ENCODE measurements at regions not wholly inside any gene's neighbourhood (a gene's known extent, or its start where the extent isn't known, plus 50 kb on each side); places are given as distances from the start of the nearest gene placed in this dataset.

DNA sequence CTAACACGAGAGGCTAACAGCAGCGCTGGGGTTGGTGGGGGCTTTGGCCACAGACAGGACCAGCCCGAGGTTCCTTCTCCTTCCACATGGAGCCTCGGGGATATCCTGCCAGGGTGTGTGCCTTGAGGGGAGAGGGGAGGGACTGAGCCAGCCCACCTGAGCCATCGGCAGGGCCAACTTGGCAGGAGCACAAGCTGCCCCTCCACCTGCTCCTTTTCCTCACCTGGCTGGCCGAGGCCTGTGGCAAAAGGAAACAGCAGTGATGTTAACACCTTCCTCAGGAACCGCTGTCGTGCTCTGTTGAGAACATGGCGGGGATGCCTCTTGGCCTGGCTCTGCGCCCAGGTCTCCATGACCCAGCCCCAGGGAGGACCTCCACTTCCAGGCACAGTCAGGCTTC, 255.1 kb upstream of the PPP2R2D start:
- H3K27ac Mint-ChIP-seq: no peak overlapping the region
- Histone ChIP-seq H3K9me3 (ENCODE audit: control insufficient read depth in 1 of 2, insufficient read depth in 1 of 2, low read length in 2 of 2) (peaks cover 0 to 14% of the 10 kb centered on the region in 2 experiments), H3K4me3 (ENCODE audit: low read length) (no peak overlapping the region), H3K36me3 (ENCODE audit: insufficient read depth, low read length) (no peaks in the 10 kb centered on the region), H3K27me3 (ENCODE audit: control insufficient read depth in 1 of 2, insufficient read depth in 2 of 2, low read length in 2 of 2) (peaks cover 0 to 2% of the 10 kb centered on the region in 2 experiments), H3K4me1 (ENCODE audit: insufficient read depth, low read length) (no peaks in the 10 kb centered on the region), H3K27ac (ENCODE audit: low read depth in 1 of 2, low read length in 2 of 2) (no peak overlapping the region)
- ATAC-seq (ENCODE audit: poor library complexity) (no peak), DNase-seq (no peak)
- TF ChIP-seq, protein P1, sequence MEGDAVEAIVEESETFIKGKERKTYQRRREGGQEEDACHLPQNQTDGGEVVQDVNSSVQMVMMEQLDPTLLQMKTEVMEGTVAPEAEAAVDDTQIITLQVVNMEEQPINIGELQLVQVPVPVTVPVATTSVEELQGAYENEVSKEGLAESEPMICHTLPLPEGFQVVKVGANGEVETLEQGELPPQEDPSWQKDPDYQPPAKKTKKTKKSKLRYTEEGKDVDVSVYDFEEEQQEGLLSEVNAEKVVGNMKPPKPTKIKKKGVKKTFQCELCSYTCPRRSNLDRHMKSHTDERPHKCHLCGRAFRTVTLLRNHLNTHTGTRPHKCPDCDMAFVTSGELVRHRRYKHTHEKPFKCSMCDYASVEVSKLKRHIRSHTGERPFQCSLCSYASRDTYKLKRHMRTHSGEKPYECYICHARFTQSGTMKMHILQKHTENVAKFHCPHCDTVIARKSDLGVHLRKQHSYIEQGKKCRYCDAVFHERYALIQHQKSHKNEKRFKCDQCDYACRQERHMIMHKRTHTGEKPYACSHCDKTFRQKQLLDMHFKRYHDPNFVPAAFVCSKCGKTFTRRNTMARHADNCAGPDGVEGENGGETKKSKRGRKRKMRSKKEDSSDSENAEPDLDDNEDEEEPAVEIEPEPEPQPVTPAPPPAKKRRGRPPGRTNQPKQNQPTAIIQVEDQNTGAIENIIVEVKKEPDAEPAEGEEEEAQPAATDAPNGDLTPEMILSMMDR (IDR thresholded peaks at IDR 0.05): no peak
- H3K9me3 Mint-ChIP-seq: peaks cover 3% of the 10 kb centered on the region
- no peaks in the 10 kb centered on the region for H3K36me3 Mint-ChIP-seq (ENCODE audit: low read depth)
- intact Hi-C loops (cut with DNase I, micrococcal nuclease): no loop called here
- H3K27me3 Mint-ChIP-seq: peaks cover 16% of the 10 kb centered on the region
- CTCF ChIA-PET: no interaction called here
- POLR2A ChIA-PET: no interaction called here
- no peak overlapping the region for H3K4me3 Mint-ChIP-seq
- H3K4me1 Mint-ChIP-seq (ENCODE audit: low read depth): no peaks in the 10 kb centered on the region

DNA sequence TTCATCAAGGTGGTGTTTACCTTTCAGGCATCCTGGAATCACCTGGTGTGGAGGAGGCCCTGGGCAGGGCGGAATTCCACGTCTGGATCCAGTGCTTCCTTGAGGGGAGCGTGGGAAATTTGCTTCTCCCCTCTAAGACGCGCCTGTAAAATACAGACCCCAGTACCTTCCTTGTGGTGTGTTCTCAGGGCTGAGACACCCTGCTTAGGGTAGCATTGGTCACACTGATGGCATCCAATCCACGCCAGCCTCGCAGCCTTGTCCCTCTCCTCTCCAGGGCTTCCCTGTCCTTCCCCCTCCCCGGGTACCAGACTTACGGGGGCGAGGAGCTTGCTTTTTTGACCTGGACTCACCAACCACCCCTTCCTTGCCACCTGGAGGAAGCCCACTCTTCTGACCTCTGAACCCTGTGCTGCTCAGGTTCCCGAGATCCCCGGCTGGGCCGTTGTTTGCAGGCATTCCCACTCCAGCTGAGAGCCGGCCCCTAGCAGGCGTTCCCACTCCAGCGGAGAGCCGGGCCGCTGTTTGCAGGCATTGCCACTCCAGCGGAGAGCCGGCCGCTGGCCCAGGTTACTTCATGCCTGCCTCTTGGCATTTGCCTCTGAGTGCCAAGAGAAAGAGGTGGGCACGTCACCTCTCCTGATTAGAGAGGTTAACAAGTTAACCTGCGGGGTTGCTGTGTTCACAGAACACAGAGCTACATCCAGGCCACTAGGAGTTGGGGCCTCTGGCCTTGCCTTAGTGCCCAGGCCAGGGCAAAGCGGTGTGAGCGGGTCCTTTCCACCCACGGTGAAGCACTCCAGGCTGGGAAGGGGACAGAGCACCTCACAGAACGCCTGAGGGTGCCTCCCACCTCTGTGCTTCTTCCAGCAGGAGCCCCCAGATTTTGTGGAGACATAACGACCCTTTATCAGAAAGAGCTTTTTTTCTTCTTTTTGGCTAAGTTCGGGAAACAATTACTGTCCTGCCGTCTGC, 254.0 kb upstream of the PPP2R2D start:
- Histone ChIP-seq H3K9me3 (ENCODE audit: control insufficient read depth in 1 of 2, insufficient read depth in 1 of 2, low read length in 2 of 2) (peaks cover 0 to 14% of the 10 kb centered on the region in 2 experiments), H3K27ac (ENCODE audit: low read depth in 1 of 2, low read length in 2 of 2) (no peak overlapping the region), H3K36me3 (ENCODE audit: insufficient read depth, low read length) (no peaks in the 10 kb centered on the region), H3K4me1 (ENCODE audit: insufficient read depth, low read length) (no peaks in the 10 kb centered on the region), H3K27me3 (ENCODE audit: control insufficient read depth in 1 of 2, insufficient read depth in 2 of 2, low read length in 2 of 2) (peaks cover 0 to 5% of the 10 kb centered on the region in 2 experiments), H3K4me3 (ENCODE audit: low read length) (no peak overlapping the region)
- Mint-ChIP-seq H3K9me3 (no peaks in the 10 kb centered on the region), H3K27ac (no peak overlapping the region), H3K27me3 (peaks cover 27% of the 10 kb centered on the region), H3K4me1 (ENCODE audit: low read depth) (no peaks in the 10 kb centered on the region), H3K4me3 (no peak overlapping the region), H3K36me3 (ENCODE audit: low read depth) (no peaks in the 10 kb centered on the region)
- DNase-seq (no peak), ATAC-seq (ENCODE audit: poor library complexity) (no peak)
- intact Hi-C loops (cut with DNase I, micrococcal nuclease): no loop called here
- ChIA-PET CTCF (no interaction called here), POLR2A (no interaction called here)
- TF ChIP-seq, protein P1 (IDR thresholded peaks at IDR 0.05): no peak

DNA sequence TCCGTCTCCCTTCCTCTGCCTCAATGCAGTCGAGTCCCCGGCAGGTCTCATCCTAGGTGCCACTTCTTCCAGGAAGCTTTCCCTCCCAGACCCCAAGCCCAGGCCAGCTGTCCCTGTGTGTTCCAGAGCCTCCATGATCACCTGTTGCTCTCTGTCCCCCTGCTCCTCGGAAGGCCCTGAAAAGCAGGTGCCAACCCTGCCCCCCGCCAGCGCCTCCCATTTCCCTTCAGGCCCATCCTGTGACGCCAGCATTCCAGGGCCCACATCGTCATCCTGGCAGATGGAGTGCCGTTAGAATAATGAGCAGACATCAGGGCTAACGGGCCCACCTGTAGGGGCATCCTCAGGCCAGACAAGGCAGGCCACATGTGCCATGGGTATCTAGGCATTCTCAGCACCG, 253.0 kb upstream of the PPP2R2D start:
- intact Hi-C loops (cut with DNase I, micrococcal nuclease): no loop called here
- peaks cover 2% of the 10 kb centered on the region for H3K4me1 ChIP-seq (ENCODE audit: insufficient read depth, low read length)

More for the DNA sequence above, 253.0 kb upstream of the PPP2R2D start:
- Histone ChIP-seq H3K27me3 (ENCODE audit: control insufficient read depth in 1 of 2, insufficient read depth in 2 of 2, low read length in 2 of 2) (peaks cover 0 to 10% of the 10 kb centered on the region in 2 experiments), H3K27ac (ENCODE audit: low read depth in 1 of 2, low read length in 2 of 2) (no peak overlapping the region), H3K9me3 (ENCODE audit: control insufficient read depth in 1 of 2, insufficient read depth in 1 of 2, low read length in 2 of 2) (peaks cover 0 to 14% of the 10 kb centered on the region in 2 experiments), H3K36me3 (ENCODE audit: insufficient read depth, low read length) (no peaks in the 10 kb centered on the region), H3K4me3 (ENCODE audit: low read length) (no peak overlapping the region)
- ChIA-PET POLR2A (no interaction called here), CTCF (no interaction called here)
- no peak for ATAC-seq (ENCODE audit: poor library complexity)
- TF ChIP-seq, protein P1 (IDR thresholded peaks at IDR 0.05): no peak
- H3K36me3 Mint-ChIP-seq (ENCODE audit: low read depth): no peaks in the 10 kb centered on the region
- H3K9me3 Mint-ChIP-seq: no peaks in the 10 kb centered on the region
- no peak overlapping the region for H3K27ac Mint-ChIP-seq
- H3K4me3 Mint-ChIP-seq: no peak overlapping the region
- DNase-seq: no peak
- no peaks in the 10 kb centered on the region for H3K4me1 Mint-ChIP-seq (ENCODE audit: low read depth)
- peaks cover 36% of the 10 kb centered on the region for H3K27me3 Mint-ChIP-seq
